ENCODE measurements at regions not wholly inside any gene's neighbourhood (a gene's known extent, or its start where the extent isn't known, plus 50 kb on each side); places are given as distances from the start of the nearest gene placed in this dataset.
"Not testable (repeated sequence)": the region's sequence is repeated elsewhere in the genome, so short reads cannot be mapped to it uniquely, and the experiment has no call there.

GRCh38 chr12:23380419-23381100 lies 568.9 kb downstream of the SOX5 start:
- H3K27me3 ChIP-seq (ENCODE audit: control insufficient read depth, insufficient read depth, low read length), result no peaks in the 10 kb centered on the region
- no peak overlapping the region for H3K27ac ChIP-seq (ENCODE audit: low read length)
- H3K4me1 ChIP-seq (ENCODE audit: control insufficient read depth, low read depth, low read length), result no peaks in the 10 kb centered on the region
- H3K36me3 ChIP-seq (ENCODE audit: control insufficient read depth, low read depth, low read length), result no peaks in the 10 kb centered on the region
- H3K4me3 ChIP-seq (ENCODE audit: low read length), result no peak overlapping the region
- H3K9me3 ChIP-seq (ENCODE audit: control insufficient read depth, low read depth, low read length), result no peaks in the 10 kb centered on the region
- no peak overlapping the region for H3K9ac ChIP-seq (ENCODE audit: low read length)

DNA sequence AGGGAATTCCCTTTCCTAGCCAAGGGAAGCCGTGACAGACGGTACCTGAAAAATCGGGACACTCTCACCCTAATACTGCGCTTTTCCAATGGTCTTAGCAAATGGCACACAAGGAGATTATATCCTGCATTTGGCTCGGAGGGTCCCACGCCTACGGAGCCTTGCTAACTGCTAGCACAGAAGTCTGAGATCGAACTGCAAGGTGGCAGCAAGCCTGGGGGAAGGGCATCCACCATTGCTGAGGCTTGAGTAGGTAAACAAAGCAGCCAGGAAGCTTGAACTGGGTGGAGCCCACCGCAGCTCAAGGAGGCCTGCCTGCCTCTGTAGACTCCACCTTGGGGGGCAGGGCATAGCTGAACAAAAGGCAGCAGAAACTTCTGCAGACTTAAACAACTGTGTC lies 560.6 kb downstream of the SOX5 start:
- H3K27me3 ChIP-seq (ENCODE audit: control insufficient read depth, insufficient read depth, low read length); H3K27ac ChIP-seq (ENCODE audit: low read length); H3K9ac ChIP-seq (ENCODE audit: low read length); H3K4me1 ChIP-seq (ENCODE audit: control insufficient read depth, low read depth, low read length); H3K36me3 ChIP-seq (ENCODE audit: control insufficient read depth, low read depth, low read length); H3K9me3 ChIP-seq (ENCODE audit: control insufficient read depth, low read depth, low read length); H3K4me3 ChIP-seq (ENCODE audit: low read length): not testable (repeated sequence)

DNA sequence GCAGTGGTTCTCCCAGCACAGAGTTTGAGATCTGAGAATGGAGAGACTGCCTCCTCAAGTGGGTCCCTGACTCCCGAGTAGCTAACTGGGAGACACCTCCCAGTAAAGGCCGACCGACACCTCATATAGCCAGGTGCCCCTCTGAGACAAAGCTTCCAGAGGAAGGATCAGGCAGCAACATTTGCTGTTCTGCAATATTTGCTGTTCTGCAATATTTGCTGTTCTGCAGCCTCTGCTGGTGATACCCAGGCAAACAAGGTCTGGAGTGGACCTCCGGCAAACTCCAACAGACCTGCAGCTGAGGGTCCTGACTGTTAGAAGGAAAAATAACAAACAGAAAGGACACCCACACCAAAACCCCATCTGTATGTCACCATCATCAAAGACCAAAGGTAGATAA lies 560.2 kb downstream of the SOX5 start:
- H3K4me1 ChIP-seq (ENCODE audit: control insufficient read depth, low read depth, low read length); H3K4me3 ChIP-seq (ENCODE audit: low read length); H3K9ac ChIP-seq (ENCODE audit: low read length); H3K9me3 ChIP-seq (ENCODE audit: control insufficient read depth, low read depth, low read length); H3K36me3 ChIP-seq (ENCODE audit: control insufficient read depth, low read depth, low read length); H3K27me3 ChIP-seq (ENCODE audit: control insufficient read depth, insufficient read depth, low read length); H3K27ac ChIP-seq (ENCODE audit: low read length): not testable (repeated sequence)

DNA sequence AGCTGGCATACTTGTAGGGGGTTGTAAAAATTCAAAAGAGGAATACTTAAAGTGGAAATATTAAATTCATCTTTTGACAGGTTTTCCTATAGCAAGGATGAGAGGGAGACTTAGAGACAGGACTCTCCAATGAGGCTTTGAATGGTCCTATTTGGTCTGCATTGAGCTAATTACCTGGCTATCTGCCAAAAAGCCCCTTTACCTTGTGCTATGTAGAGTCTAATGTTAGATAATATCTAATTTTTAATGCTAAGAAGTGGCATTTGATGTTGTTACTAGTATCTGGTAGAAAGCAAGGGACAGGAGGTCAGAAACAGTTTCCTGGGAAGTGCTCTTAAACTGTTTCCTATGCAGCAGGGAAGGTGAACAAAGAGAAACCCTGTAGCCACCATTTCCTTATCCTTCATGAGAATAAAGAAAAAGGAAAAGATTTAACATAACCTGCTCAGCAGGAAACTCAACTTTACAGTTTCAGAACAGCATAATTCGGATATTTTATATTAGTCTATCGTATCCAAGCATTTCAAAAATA lies 550.0 kb downstream of the SOX5 start:
- Histone ChIP-seq H3K27ac (ENCODE audit: low read length) (no peak overlapping the region), H3K4me1 (ENCODE audit: control insufficient read depth, low read depth, low read length) (peaks cover 15% of the 10 kb centered on the region), H3K36me3 (ENCODE audit: control insufficient read depth, low read depth, low read length) (no peaks in the 10 kb centered on the region), H3K9ac (ENCODE audit: low read length) (no peak overlapping the region), H3K27me3 (ENCODE audit: control insufficient read depth, insufficient read depth, low read length) (no peaks in the 10 kb centered on the region), H3K4me3 (ENCODE audit: low read length) (no peak overlapping the region), H3K9me3 (ENCODE audit: control insufficient read depth, low read depth, low read length) (no peaks in the 10 kb centered on the region)

DNA sequence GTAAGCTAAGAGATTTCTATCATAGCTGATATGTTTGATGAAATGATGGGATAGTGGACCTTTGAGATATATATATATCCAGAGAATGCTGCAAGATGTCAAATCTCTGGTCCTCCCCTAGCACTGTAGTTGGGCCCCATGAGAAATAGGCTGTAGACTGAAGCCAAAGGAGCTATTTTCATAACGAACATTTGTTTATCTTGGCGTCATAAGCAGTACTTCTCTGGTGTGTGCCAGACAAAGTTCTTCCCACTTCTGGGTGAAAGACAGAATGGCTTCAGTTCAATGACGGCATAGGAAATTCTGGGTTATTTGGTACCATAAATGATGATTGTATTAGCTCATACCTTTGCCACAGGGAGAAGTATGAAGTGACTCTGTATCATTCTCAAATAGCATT lies 534.3 kb downstream of the SOX5 start:
- no peak overlapping the region for H3K27ac ChIP-seq (ENCODE audit: low read length)
- H3K27me3 ChIP-seq (ENCODE audit: control insufficient read depth, insufficient read depth, low read length), result no peaks in the 10 kb centered on the region
- no peak overlapping the region for H3K9ac ChIP-seq (ENCODE audit: low read length)
- H3K9me3 ChIP-seq (ENCODE audit: control insufficient read depth, low read depth, low read length), result no peaks in the 10 kb centered on the region
- H3K4me1 ChIP-seq (ENCODE audit: control insufficient read depth, low read depth, low read length), result peaks cover 8% of the 10 kb centered on the region
- H3K4me3 ChIP-seq (ENCODE audit: low read length), result no peak overlapping the region
- no peaks in the 10 kb centered on the region for H3K36me3 ChIP-seq (ENCODE audit: control insufficient read depth, low read depth, low read length)

GRCh38 chr12:23421556-23421955 lies 527.9 kb downstream of the SOX5 start:
- H3K9me3 ChIP-seq (ENCODE audit: control insufficient read depth, low read depth, low read length), result no peaks in the 10 kb centered on the region
- H3K9ac ChIP-seq (ENCODE audit: low read length), result no peak overlapping the region
- no peaks in the 10 kb centered on the region for H3K27me3 ChIP-seq (ENCODE audit: control insufficient read depth, insufficient read depth, low read length)
- H3K4me1 ChIP-seq (ENCODE audit: control insufficient read depth, low read depth, low read length), result peaks cover under 1% of the 10 kb centered on the region
- no peak overlapping the region for H3K4me3 ChIP-seq (ENCODE audit: low read length)
- H3K27ac ChIP-seq (ENCODE audit: low read length), result no peak overlapping the region
- no peaks in the 10 kb centered on the region for H3K36me3 ChIP-seq (ENCODE audit: control insufficient read depth, low read depth, low read length)

- no peak overlapping the region for H3K9ac ChIP-seq (ENCODE audit: low read length)
- H3K9me3 ChIP-seq (ENCODE audit: control insufficient read depth, low read depth, low read length), result no peaks in the 10 kb centered on the region
- no peaks in the 10 kb centered on the region for H3K4me1 ChIP-seq (ENCODE audit: control insufficient read depth, low read depth, low read length)
- no peak overlapping the region for H3K4me3 ChIP-seq (ENCODE audit: low read length)
- no peaks in the 10 kb centered on the region for H3K36me3 ChIP-seq (ENCODE audit: control insufficient read depth, low read depth, low read length)
- no peak overlapping the region for H3K27ac ChIP-seq (ENCODE audit: low read length)
- no peaks in the 10 kb centered on the region for H3K27me3 ChIP-seq (ENCODE audit: control insufficient read depth, insufficient read depth, low read length)
These were observed 526.3 kb downstream of the SOX5 start for GRCh38 chr12:23423097-23423687.

DNA sequence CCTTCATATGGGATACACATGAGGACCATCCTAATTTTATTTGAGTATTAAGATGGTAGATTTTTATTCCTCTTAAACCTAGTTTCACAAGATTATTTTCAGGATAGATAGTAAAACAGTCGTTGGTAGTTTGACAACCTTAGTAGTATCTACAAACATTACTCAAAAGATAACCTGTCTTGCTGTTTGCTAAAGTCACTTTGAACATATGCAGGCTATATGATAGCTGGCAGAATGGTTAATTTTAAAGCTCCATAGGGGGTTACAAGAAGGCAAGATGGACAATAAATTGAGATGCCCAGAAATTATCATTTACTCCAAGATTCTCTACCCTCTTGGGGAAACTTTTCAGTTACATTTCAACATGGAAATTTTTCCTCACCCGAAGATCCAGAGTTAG lies 525.7 kb downstream of the SOX5 start:
- Histone ChIP-seq H3K4me1 (ENCODE audit: control insufficient read depth, low read depth, low read length) (peaks cover 3% of the 10 kb centered on the region), H3K27ac (ENCODE audit: low read length) (no peak overlapping the region), H3K36me3 (ENCODE audit: control insufficient read depth, low read depth, low read length) (no peaks in the 10 kb centered on the region), H3K9ac (ENCODE audit: low read length) (no peak overlapping the region), H3K27me3 (ENCODE audit: control insufficient read depth, insufficient read depth, low read length) (no peaks in the 10 kb centered on the region), H3K4me3 (ENCODE audit: low read length) (no peak overlapping the region), H3K9me3 (ENCODE audit: control insufficient read depth, low read depth, low read length) (no peaks in the 10 kb centered on the region)

DNA sequence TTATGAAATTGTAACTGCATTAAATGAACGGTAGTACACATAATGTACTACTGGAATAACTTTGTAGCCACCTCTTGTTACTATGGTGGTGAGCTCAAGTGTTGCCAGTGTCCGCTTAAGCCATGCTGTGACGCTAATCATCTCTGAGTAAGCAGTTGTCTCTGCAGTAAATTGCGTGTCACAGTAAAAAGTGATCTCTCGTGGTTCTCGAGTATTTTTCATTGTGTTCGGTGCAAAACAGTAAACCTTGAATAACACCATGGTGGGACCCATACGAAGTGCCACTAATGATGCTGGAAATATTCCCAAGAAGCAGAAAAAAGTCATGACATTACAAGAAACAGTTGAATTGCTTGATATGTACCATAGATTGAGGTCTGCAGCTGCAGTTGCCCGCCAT lies 524.8 kb downstream of the SOX5 start:
- Histone ChIP-seq H3K9me3 (ENCODE audit: control insufficient read depth, low read depth, low read length) (no peaks in the 10 kb centered on the region), H3K36me3 (ENCODE audit: control insufficient read depth, low read depth, low read length) (no peaks in the 10 kb centered on the region), H3K9ac (ENCODE audit: low read length) (no peak overlapping the region), H3K27ac (ENCODE audit: low read length) (no peak overlapping the region), H3K27me3 (ENCODE audit: control insufficient read depth, insufficient read depth, low read length) (no peaks in the 10 kb centered on the region), H3K4me1 (ENCODE audit: control insufficient read depth, low read depth, low read length) (peaks cover 8% of the 10 kb centered on the region), H3K4me3 (ENCODE audit: low read length) (no peak overlapping the region)

GRCh38 chr12:23426328-23426727 lies 523.1 kb downstream of the SOX5 start:
- Histone ChIP-seq H3K27me3 (ENCODE audit: control insufficient read depth, insufficient read depth, low read length) (no peaks in the 10 kb centered on the region), H3K4me1 (ENCODE audit: control insufficient read depth, low read depth, low read length) (peaks cover 8% of the 10 kb centered on the region), H3K27ac (ENCODE audit: low read length) (no peak overlapping the region), H3K9me3 (ENCODE audit: control insufficient read depth, low read depth, low read length) (no peaks in the 10 kb centered on the region), H3K36me3 (ENCODE audit: control insufficient read depth, low read depth, low read length) (no peaks in the 10 kb centered on the region), H3K4me3 (ENCODE audit: low read length) (no peak overlapping the region), H3K9ac (ENCODE audit: low read length) (no peak overlapping the region)

DNA sequence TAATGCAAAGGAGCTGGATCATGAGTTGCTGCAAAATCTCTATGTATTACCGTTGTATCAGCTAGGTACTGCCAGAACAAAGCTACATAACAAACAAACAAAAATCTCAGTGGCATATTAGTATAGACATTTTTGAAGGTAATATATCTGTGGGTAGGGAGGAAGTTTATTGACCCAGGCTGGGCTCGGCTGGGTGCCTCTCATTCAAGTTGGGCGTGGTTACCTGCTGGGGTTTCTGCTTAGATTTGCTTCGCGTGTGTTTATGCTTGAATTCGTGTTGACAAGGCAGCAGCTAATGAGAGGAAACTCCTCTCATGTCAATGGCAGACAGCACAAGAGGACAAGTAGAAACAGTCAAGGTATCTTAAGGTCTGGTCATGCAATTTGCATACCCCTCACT lies 520.7 kb downstream of the SOX5 start:
- Histone ChIP-seq H3K4me1 (ENCODE audit: control insufficient read depth, low read depth, low read length) (peaks cover 8% of the 10 kb centered on the region), H3K27me3 (ENCODE audit: control insufficient read depth, insufficient read depth, low read length) (no peaks in the 10 kb centered on the region)

GRCh38 chr12:23431006-23431405 lies 518.5 kb downstream of the SOX5 start:
- Histone ChIP-seq H3K27me3 (ENCODE audit: control insufficient read depth, insufficient read depth, low read length) (no peaks in the 10 kb centered on the region), H3K27ac (ENCODE audit: low read length) (no peak overlapping the region), H3K36me3 (ENCODE audit: control insufficient read depth, low read depth, low read length) (no peaks in the 10 kb centered on the region), H3K9me3 (ENCODE audit: control insufficient read depth, low read depth, low read length) (no peaks in the 10 kb centered on the region), H3K4me3 (ENCODE audit: low read length) (no peak overlapping the region), H3K9ac (ENCODE audit: low read length) (no peak overlapping the region), H3K4me1 (ENCODE audit: control insufficient read depth, low read depth, low read length) (peaks cover 8% of the 10 kb centered on the region)

More for the DNA sequence above, 520.7 kb downstream of the SOX5 start:
- Histone ChIP-seq H3K9ac (ENCODE audit: low read length) (no peak overlapping the region), H3K27ac (ENCODE audit: low read length) (no peak overlapping the region), H3K4me3 (ENCODE audit: low read length) (no peak overlapping the region), H3K9me3 (ENCODE audit: control insufficient read depth, low read depth, low read length) (no peaks in the 10 kb centered on the region), H3K36me3 (ENCODE audit: control insufficient read depth, low read depth, low read length) (no peaks in the 10 kb centered on the region)

Measured in iPS-18a (cell line).